C4-2B (cell line): ENCODE measurements at regions not wholly inside any gene's neighbourhood (a gene's known extent, or its start where the extent isn't known, plus 50 kb on each side); places are given as distances from the start of the nearest gene placed in this dataset.

Source experiments
- H3K27ac ChIP-seq: fragments of 450-650 bp; 2 replicates; pipeline ENCODE4 v1.5.1; 2017
- CTCF ChIP-seq: fragments of 450-650 bp; conservative IDR thresholded peaks from 2 replicates; pipeline ENCODE4 v1.5.1; 2017; ENCODE audit warnings: mild to moderate bottlenecking
- ZFX ChIP-seq: fragments of 450-650 bp; IDR thresholded peaks from 2 replicates; pipeline ENCODE4 v1.6.1; 2017

GRCh38 chr1:242641461-242641860, 117.0 kb upstream of the PLD5 start:
- TF ChIP-seq CTCF (no peak), ZFX (no peak)
- no peak overlapping the region for H3K27ac ChIP-seq

- TF ChIP-seq ZFX (no peak), CTCF (no peak)
- H3K27ac ChIP-seq: no peak overlapping the region
Observed at GRCh38 chr1:242639104-242639503, 114.6 kb upstream of the PLD5 start.

GRCh38 chr1:242634732-242635131, 110.2 kb upstream of the PLD5 start:
- TF ChIP-seq ZFX (no peak), CTCF (no peak)
- H3K27ac ChIP-seq: no peak overlapping the region

- TF ChIP-seq ZFX (no peak), CTCF (no peak)
- H3K27ac ChIP-seq: no peak overlapping the region
Observed at GRCh38 chr1:242629396-242629795, 104.9 kb upstream of the PLD5 start.

- H3K27ac ChIP-seq: no peak overlapping the region
- TF ChIP-seq ZFX (no peak), CTCF (no peak)
Observed at GRCh38 chr1:242623756-242624155, 99.3 kb upstream of the PLD5 start.

- TF ChIP-seq CTCF (no peak), ZFX (no peak)
Observed at GRCh38 chr1:242623119-242623518, 98.6 kb upstream of the PLD5 start.

GRCh38 chr1:242613266-242613815, 88.8 kb upstream of the PLD5 start:
- no peak for TF ChIP-seq CTCF
- no peak for TF ChIP-seq ZFX
- no peak overlapping the region for H3K27ac ChIP-seq

More at GRCh38 chr1:242623119-242623518, 98.6 kb upstream of the PLD5 start:
- H3K27ac ChIP-seq: no peak overlapping the region
